ENCODE measurements at regions not wholly inside any gene's neighbourhood (a gene's known extent, or its start where the extent isn't known, plus 50 kb on each side); places are given as distances from the start of the nearest gene placed in this dataset.

GRCh38 chr13:78035500-78035899 is 116.9 kb upstream of the EDNRB start:
- TF ChIP-seq, protein P1, sequence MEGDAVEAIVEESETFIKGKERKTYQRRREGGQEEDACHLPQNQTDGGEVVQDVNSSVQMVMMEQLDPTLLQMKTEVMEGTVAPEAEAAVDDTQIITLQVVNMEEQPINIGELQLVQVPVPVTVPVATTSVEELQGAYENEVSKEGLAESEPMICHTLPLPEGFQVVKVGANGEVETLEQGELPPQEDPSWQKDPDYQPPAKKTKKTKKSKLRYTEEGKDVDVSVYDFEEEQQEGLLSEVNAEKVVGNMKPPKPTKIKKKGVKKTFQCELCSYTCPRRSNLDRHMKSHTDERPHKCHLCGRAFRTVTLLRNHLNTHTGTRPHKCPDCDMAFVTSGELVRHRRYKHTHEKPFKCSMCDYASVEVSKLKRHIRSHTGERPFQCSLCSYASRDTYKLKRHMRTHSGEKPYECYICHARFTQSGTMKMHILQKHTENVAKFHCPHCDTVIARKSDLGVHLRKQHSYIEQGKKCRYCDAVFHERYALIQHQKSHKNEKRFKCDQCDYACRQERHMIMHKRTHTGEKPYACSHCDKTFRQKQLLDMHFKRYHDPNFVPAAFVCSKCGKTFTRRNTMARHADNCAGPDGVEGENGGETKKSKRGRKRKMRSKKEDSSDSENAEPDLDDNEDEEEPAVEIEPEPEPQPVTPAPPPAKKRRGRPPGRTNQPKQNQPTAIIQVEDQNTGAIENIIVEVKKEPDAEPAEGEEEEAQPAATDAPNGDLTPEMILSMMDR (conservative IDR thresholded peaks at IDR 0.05; ENCODE audit: low read length), result no peak
- TF ChIP-seq EZH2phosphoT487 (IDR thresholded peaks at IDR 0.05; ENCODE audit: borderline replicate concordance), result no peak

Measured in Loucy (cell line).